Endometrial microvascular endothelial cells (primary cell): ENCODE measurements at regions not wholly inside any gene's neighbourhood (a gene's known extent, or its start where the extent isn't known, plus 50 kb on each side); places are given as distances from the start of the nearest gene placed in this dataset.
"Not testable (repeated sequence)": the region's sequence is repeated elsewhere in the genome, so short reads cannot be mapped to it uniquely, and the experiment has no call there.

ENCODE experiments used
- in situ Hi-C: cut with HindIII; loops from 2 replicates; pipeline ENCODE4 v1.10.0; 2017; ENCODE audit warnings: low sequenced_read_pairs, low pct_unique_long_range_greater_than_20kb; ENCODE audit errors: inconsistent ontology term

DNA sequence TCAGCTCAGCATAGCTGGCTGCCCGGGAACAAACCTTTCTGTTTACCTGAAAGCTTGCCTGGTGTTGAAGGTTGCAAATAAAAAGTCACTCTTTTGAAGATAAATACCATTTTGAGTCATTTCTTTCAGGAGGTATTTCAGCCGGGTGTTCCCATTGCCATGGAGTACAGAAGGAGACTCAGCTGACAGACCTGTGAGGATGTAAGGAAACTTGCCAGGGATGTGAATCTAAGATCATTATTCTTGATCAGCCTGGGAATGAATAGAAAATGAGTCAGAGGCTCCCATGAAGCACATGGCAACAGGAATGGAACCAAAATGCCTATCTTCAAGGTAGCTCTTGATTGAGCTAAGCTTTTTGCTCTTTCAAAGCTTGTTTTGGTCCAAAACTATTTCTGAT, 231.2 kb downstream of the CYRIA start:
- in situ Hi-C loops = no loop called here

- in situ Hi-C loops = no loop called here
These were observed 234.8 kb downstream of the CYRIA start for GRCh38 chr2:16430846-16431245.

GRCh38 chr2:16429431-16430145, 236.0 kb downstream of the CYRIA start:
- in situ Hi-C loops = no loop called here

- in situ Hi-C loops = no loop called here
These were observed 236.6 kb downstream of the CYRIA start for GRCh38 chr2:16429002-16429401.

DNA sequence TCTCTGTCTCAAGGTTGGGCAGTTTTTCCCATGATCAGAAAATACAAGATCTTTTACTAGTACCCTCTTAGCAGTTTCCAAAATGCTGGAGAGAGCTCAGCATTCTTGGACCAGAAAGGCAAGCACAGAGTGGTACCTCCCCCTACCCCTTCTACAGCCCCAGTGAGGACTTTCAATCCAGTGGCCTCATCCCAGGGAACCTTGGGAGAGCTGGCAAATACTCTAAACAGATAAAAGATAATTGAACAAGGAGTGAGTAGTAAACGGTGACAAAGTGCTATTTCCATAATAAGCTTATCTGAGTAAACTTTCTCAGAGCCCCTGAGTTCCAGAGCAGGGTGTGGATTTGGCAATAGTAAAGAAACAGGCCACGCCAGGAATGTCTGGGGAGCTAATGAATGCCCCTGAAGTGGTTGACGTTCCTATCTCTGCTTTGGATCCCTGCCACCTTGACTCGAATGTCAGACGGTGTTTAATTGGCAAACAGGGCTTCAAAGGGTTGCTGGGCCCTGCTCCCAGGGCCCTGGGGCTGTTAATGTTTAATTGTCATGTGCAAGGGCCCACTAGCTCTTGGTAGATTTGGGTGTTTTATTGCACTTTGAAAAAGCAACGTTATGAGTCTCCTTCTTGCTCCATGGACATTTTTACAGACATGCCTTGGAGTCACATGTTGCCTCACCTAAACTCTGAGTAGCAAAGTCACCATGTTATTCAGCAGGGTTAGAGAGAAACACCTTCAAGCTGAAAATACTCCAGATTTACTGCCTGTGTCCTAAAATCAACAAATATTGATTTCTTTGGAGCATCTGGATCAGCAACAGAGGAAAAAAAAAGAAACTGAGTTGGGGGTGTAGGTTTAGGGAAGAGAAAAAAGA, 239.9 kb downstream of the CYRIA start:
- in situ Hi-C loops = no loop called here

DNA sequence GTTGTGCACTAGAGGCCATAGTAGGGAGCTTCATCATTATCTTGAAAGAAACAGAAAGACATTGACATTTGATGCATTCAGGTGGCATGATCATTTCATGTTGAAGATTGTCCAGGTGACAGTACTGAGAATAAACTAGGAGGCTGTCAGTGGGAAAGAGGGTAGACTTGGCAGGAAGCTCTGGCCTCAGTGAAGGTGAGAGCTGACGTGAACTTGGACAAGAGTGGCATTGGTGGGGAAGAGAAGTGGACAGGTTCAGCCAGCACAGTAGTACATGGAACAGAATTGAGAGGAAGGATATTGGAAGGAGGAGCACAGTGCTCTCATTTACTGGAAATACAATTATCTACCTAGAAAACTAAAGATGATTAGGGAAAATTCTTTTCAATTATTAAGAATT, 245.2 kb downstream of the CYRIA start:
- in situ Hi-C loops = no loop called here

DNA sequence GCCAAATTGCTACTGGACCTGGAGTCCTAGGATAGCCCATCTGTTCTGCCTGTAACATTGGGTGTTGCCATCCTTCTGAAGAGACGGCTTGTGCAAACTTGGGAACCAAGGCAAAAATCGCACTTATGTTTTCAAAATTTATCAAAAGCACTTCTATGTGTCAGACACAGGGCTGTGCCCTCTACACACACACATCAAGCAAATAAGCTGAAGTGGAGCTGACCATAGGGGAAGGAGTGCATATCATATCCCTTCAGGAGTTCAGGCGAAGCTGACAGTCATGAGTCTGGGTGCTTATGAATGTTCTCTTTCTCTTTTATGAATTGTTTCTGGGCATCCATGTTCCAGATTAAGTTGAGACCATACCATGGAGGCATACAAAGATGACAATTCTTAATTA, 247.9 kb downstream of the CYRIA start:
- in situ Hi-C loops = no loop called here

- in situ Hi-C loops = no loop called here
These were observed 249.0 kb downstream of the CYRIA start for GRCh38 chr2:16416651-16417050.

GRCh38 chr2:16415861-16416260, 249.8 kb downstream of the CYRIA start:
- in situ Hi-C loops = not testable (repeated sequence)

GRCh38 chr2:16413947-16414346, 251.7 kb downstream of the CYRIA start:
- in situ Hi-C loops = no loop called here

- in situ Hi-C loops = no loop called here
These were observed 252.3 kb downstream of the CYRIA start for GRCh38 chr2:16413285-16413684.

- in situ Hi-C loops = no loop called here
These were observed 253.2 kb downstream of the CYRIA start for GRCh38 chr2:16412321-16413030.

DNA sequence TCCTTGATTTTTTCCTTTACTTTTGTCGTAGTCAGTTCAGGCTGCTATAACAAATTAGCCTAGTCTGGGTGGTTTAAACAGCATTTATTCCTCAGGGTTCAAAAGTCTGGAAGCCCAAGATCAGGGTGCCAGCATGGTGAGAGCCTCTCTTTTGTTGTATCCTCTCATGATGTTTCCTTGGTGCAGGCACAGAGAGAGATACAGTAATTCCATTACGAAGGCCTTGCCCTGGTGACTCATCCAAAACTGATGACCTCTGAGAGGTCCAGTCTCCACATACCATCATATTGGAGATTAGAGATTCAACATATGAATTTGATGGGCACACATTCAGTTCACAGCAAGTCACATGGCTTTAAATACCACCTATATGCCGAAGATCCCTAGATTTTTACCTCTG, 253.8 kb downstream of the CYRIA start:
- in situ Hi-C loops = no loop called here

DNA sequence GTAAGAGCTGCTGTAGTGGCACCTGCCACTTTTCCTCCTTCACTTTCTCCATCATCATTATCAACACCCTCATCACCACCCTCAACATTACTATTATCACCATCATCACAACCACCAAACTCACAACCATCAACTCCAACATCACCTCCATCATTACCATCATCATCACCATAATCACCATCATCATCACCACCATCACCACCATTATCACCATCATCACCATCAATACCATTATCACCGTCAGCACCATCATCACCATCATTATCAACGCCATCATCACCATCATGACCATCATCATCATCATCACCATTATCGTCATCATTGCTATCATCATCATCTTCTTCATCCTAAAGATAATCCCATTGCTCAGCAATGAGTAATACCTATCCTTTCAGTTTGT, 255.8 kb downstream of the CYRIA start:
- in situ Hi-C loops = no loop called here

- in situ Hi-C loops = no loop called here
These were observed 256.6 kb downstream of the CYRIA start for GRCh38 chr2:16409006-16409390.

GRCh38 chr2:16408331-16409005, 257.2 kb downstream of the CYRIA start:
- in situ Hi-C loops = no loop called here

DNA sequence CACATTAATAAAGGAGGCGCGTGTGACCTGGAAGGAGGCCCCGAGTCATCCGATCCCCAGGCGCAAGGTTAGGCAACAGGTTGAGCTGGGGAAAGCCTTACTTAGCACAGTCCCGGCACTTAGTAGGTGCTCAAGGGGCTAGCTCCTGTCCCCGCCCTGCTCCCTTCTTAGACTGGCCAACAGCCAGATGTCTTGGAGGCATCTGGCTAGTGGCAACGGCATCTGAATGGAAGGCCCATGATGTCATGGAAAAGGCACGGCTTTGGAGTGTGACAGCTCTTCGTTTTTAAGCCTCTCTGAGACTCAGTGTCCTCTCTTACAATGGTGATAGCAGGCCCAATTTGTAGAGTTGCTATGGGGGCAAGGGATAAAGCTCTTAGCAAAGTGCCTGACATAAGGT, 258.3 kb downstream of the CYRIA start:
- in situ Hi-C loops = no loop called here

GRCh38 chr2:16406496-16407289, 258.9 kb downstream of the CYRIA start:
- in situ Hi-C loops = no loop called here
